GM23338 (cell line): ENCODE measurements at regions not wholly inside any gene's neighbourhood (a gene's known extent, or its start where the extent isn't known, plus 50 kb on each side); places are given as distances from the start of the nearest gene placed in this dataset.

Source experiments
- ATAC-seq: fragments of 200-7000 bp; cut with Tn5 transposase; 3 replicates; pipeline ENCODE4 v1.9.1; 2020
- DNase-seq: peaks from one replicate; pipeline ENCODE4 v3.0.0-alpha.2; 2015; ENCODE audit warnings: low spot score
- H2AFZ ChIP-seq: fragments of 200-600 bp; sonication (generic); 2 replicates; pipeline ENCODE4 v1.8.0; 2016; ENCODE audit warnings: antibody characterized with exemption, mild to moderate bottlenecking, moderate library complexity
- H3F3A ChIP-seq: fragments of 200-600 bp; sonication (generic); replicated peaks from 2 replicates; pipeline ENCODE4 v1.8.0; 2017; ENCODE audit warnings: antibody characterized with exemption, mixed run types, low read depth
- H3K27ac ChIP-seq: fragments of 200-600 bp; sonication (generic); 2 replicates; pipeline ENCODE4 v1.6.1; 2016; ENCODE audit warnings: low read depth
- H3K27me3 ChIP-seq: fragments of 200-600 bp; sonication (generic); 2 replicates; pipeline ENCODE4 v1.8.0; 2016; ENCODE audit warnings: mild to moderate bottlenecking, mixed run types, moderate library complexity; ENCODE audit not compliant: insufficient read depth
- H3K36me3 ChIP-seq: fragments of 200-600 bp; sonication (generic); 2 replicates; pipeline ENCODE4 v1.8.0; 2016; ENCODE audit warnings: mild to moderate bottlenecking; ENCODE audit not compliant: insufficient read depth
- H3K4me1 ChIP-seq: fragments of 200-600 bp; sonication (generic); 2 replicates; pipeline ENCODE4 v1.8.0; 2016; ENCODE audit warnings: mild to moderate bottlenecking, moderate library complexity; ENCODE audit not compliant: insufficient read depth
- H3K4me2 ChIP-seq: fragments of 200-600 bp; sonication (generic); 2 replicates; pipeline ENCODE4 v1.7.1; 2017; ENCODE audit warnings: mixed run types
- H3K4me3 ChIP-seq: fragments of 200-600 bp; sonication (generic); 2 replicates; pipeline ENCODE4 v1.6.1; 2016; ENCODE audit warnings: mixed run types
- H3K79me2 ChIP-seq: fragments of 200-600 bp; sonication (generic); replicated peaks from 2 replicates; pipeline ENCODE4 v1.8.0; 2017; ENCODE audit warnings: mild to moderate bottlenecking; ENCODE audit not compliant: insufficient read depth
- H3K9me2 ChIP-seq: fragments of 200-600 bp; sonication (generic); 2 replicates; pipeline ENCODE4 v1.8.0; 2017; ENCODE audit not compliant: insufficient read depth
- H4K20me1 ChIP-seq: fragments of 200-600 bp; sonication (generic); replicated peaks from 2 replicates; pipeline ENCODE4 v1.8.0; 2017; ENCODE audit warnings: mild to moderate bottlenecking; ENCODE audit not compliant: insufficient read depth
- H3K27ac Mint-ChIP-seq: 2 replicates; pipeline ENCODE4 v1.8.0; 2020; ENCODE audit warnings: inconsistent platforms, mild to moderate bottlenecking, moderate library complexity, mixed read lengths
- H3K27me3 Mint-ChIP-seq: 3 replicates; pipeline ENCODE4 v1.8.0; 2022; ENCODE audit warnings: low read depth, mild to moderate bottlenecking, moderate library complexity, mixed read lengths, inconsistent platforms; ENCODE audit not compliant: insufficient read depth, poor library complexity
- H3K36me3 Mint-ChIP-seq: 3 replicates; pipeline ENCODE4 v1.8.0; 2021; ENCODE audit warnings: low read depth, mild to moderate bottlenecking, inconsistent platforms, moderate library complexity, mixed read lengths
- H3K4me1 Mint-ChIP-seq: 3 replicates; pipeline ENCODE4 v1.8.0; 2020; ENCODE audit warnings: mild to moderate bottlenecking, inconsistent platforms, mixed read lengths
- H3K4me3 Mint-ChIP-seq: 3 replicates; pipeline ENCODE4 v1.8.0; 2021; ENCODE audit warnings: moderate library complexity, mild to moderate bottlenecking, inconsistent platforms, mixed read lengths
- H3K9me3 Mint-ChIP-seq: 3 replicates; pipeline ENCODE4 v1.8.0; 2020; ENCODE audit warnings: moderate library complexity, mild to moderate bottlenecking, inconsistent platforms, mixed read lengths
- CREB1 ChIP-seq: fragments of 250-450 bp; sonication (Bioruptor Pico); IDR thresholded peaks from 2 replicates; pipeline ENCODE4 v1.5.0; 2020; ENCODE audit warnings: low read depth, mild to moderate bottlenecking, moderate library complexity
- CTCF ChIP-seq, 2 experiments: fragments of 200-600 bp in 1 of 2; sonication (generic) in 1 of 2; conservative IDR thresholded peaks; 2 replicates each; pipeline versions ENCODE4 v1.5.1 to v1.6.1; 2016 to 2017; ENCODE audit warnings: antibody characterized with exemption in 2 of 2, low read depth in 2 of 2, mild to moderate bottlenecking in 2 of 2, moderate library complexity in 1 of 2
- ETS1 ChIP-seq: IDR thresholded peaks from 2 replicates; pipeline ENCODE4 v1.6.1; 2016; ENCODE audit warnings: antibody characterized with exemption
- EZH2 ChIP-seq: fragments of 200-600 bp; sonication (generic); IDR thresholded peaks from one replicate; pipeline ENCODE4 v1.8.0; 2017; ENCODE audit warnings: antibody characterized with exemption, mild to moderate bottlenecking, low read depth; ENCODE audit not compliant: unreplicated experiment
- EZH2phosphoT487 ChIP-seq: fragments of 200-600 bp; sonication (generic); IDR thresholded peaks from one replicate; pipeline ENCODE4 v1.8.1; 2018; ENCODE audit warnings: antibody characterized with exemption; ENCODE audit not compliant: unreplicated experiment
- JUNB ChIP-seq: IDR thresholded peaks from one replicate; pipeline ENCODE4 v1.6.1; 2016; ENCODE audit warnings: antibody characterized with exemption; ENCODE audit not compliant: unreplicated experiment
- NANOG ChIP-seq: IDR thresholded peaks from 2 replicates; pipeline ENCODE4 v1.6.1; 2016; ENCODE audit warnings: antibody characterized with exemption, borderline replicate concordance
- REST ChIP-seq: IDR thresholded peaks from one replicate; pipeline ENCODE4 v1.6.1; 2018; ENCODE audit warnings: antibody characterized with exemption; ENCODE audit not compliant: unreplicated experiment
- STAT1 ChIP-seq: IDR thresholded peaks from one replicate; pipeline ENCODE4 v1.6.1; 2016; ENCODE audit warnings: antibody characterized with exemption; ENCODE audit not compliant: unreplicated experiment
- ZNF331 ChIP-seq: fragments of 250-450 bp; sonication (Bioruptor Pico); IDR thresholded peaks from 2 replicates; pipeline ENCODE4 v1.5.0; 2020; ENCODE audit warnings: low read depth, mild to moderate bottlenecking, moderate library complexity

GRCh38 chr10:36200577-36200976 is 558.5 kb upstream of the FZD8 start (continued):
- no peak for TF ChIP-seq REST

- no peak overlapping the region for H3K27ac ChIP-seq
- H3K27me3 Mint-ChIP-seq: no peaks in the 10 kb centered on the region
- ATAC-seq (no peak), DNase-seq (no peak)
- peaks cover 26% of the 10 kb centered on the region for H3K4me1 Mint-ChIP-seq
- peaks cover 33% of the 10 kb centered on the region for H3K36me3 Mint-ChIP-seq
- H3K4me2 ChIP-seq: no peak overlapping the region
- no peaks in the 10 kb centered on the region; the same call in 1 of the 2 replicates for H3K36me3 ChIP-seq
- H2AFZ ChIP-seq: no peak overlapping the region
- H3K4me3 Mint-ChIP-seq: no peak overlapping the region
- peaks cover 28% of the 10 kb centered on the region for H3K4me1 ChIP-seq
- no peaks in the 10 kb centered on the region for H3K79me2 ChIP-seq
- no peaks in the 10 kb centered on the region for H3F3A ChIP-seq
- H3K9me2 ChIP-seq: no peaks in the 10 kb centered on the region; the same call in 1 of the 2 replicates
- no peak overlapping the region for H3K27ac Mint-ChIP-seq
- no peaks in the 10 kb centered on the region for H3K27me3 ChIP-seq
- no peak overlapping the region for H3K4me3 ChIP-seq
- no peaks in the 10 kb centered on the region for H4K20me1 ChIP-seq
- H3K9me3 Mint-ChIP-seq: peaks cover 37% of the 10 kb centered on the region
- TF ChIP-seq ETS1: no peak
- TF ChIP-seq ZNF331 (CRISPR knock-in tag): no peak
- no peak for TF ChIP-seq CTCF (conservative IDR thresholded peaks at IDR 0.05; ENCODE audit: low read depth in 2 of 2)
- no peak for TF ChIP-seq CREB1 (CRISPR knock-in tag)
- no peak for TF ChIP-seq EZH2
- TF ChIP-seq NANOG: no peak
- no peak for TF ChIP-seq JUNB
- no peak for TF ChIP-seq EZH2phosphoT487
- TF ChIP-seq REST: no peak
- no peak for TF ChIP-seq STAT1
Observed at GRCh38 chr10:36198322-36198721, 556.2 kb upstream of the FZD8 start.
